ENCODE measurements at regions not wholly inside any gene's neighbourhood (a gene's known extent, or its start where the extent isn't known, plus 50 kb on each side); places are given as distances from the start of the nearest gene placed in this dataset.

DNA sequence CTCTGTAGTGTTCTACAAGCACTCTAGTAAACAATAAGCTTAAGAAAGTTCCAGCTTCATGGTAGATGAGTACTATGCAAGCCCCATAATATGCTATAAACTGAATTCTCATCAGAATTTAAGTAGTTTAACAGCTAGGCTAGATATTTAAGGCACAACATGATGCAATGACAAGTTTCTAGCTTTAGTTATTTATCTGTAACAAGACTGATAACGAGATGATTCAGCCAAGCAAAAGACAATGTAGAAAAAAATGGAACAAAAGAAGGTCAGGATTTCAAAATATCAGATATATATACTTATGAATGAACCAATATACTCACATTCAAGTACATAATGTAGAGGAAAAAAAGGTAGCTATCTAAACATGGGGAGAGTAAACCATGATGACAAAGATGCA lies 61.0 kb upstream of the RERGL start:
- TF ChIP-seq, protein P1, sequence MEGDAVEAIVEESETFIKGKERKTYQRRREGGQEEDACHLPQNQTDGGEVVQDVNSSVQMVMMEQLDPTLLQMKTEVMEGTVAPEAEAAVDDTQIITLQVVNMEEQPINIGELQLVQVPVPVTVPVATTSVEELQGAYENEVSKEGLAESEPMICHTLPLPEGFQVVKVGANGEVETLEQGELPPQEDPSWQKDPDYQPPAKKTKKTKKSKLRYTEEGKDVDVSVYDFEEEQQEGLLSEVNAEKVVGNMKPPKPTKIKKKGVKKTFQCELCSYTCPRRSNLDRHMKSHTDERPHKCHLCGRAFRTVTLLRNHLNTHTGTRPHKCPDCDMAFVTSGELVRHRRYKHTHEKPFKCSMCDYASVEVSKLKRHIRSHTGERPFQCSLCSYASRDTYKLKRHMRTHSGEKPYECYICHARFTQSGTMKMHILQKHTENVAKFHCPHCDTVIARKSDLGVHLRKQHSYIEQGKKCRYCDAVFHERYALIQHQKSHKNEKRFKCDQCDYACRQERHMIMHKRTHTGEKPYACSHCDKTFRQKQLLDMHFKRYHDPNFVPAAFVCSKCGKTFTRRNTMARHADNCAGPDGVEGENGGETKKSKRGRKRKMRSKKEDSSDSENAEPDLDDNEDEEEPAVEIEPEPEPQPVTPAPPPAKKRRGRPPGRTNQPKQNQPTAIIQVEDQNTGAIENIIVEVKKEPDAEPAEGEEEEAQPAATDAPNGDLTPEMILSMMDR (IDR thresholded peaks at IDR 0.05 in 4 of 5, conservative IDR thresholded peaks at IDR 0.05 in 1 of 5): no peak
- no peak for TF ChIP-seq POLR2A (IDR thresholded peaks at IDR 0.05)

All from gastrocnemius medialis (tissue), 4 donors.